ENCODE measurements at regions not wholly inside any gene's neighbourhood (a gene's known extent, or its start where the extent isn't known, plus 50 kb on each side); places are given as distances from the start of the nearest gene placed in this dataset.

GRCh38 chr15:70293591-70294470, 196.1 kb upstream of the TLE3 start:
- no peak for DNase-seq

- DNase-seq, result no peak
These were observed 195.4 kb upstream of the TLE3 start for GRCh38 chr15:70293138-70293537.

- DNase-seq, result no peak
These were observed 194.5 kb upstream of the TLE3 start for GRCh38 chr15:70292076-70292760.

- DNase-seq, result no peak
These were observed 193.8 kb upstream of the TLE3 start for GRCh38 chr15:70291305-70292075.

- no peak for DNase-seq
These were observed 193.0 kb upstream of the TLE3 start for GRCh38 chr15:70290708-70291107.

- DNase-seq, result no peak
These were observed 191.7 kb upstream of the TLE3 start for GRCh38 chr15:70289191-70289955.

- DNase-seq, result no peak
These were observed 188.5 kb upstream of the TLE3 start for GRCh38 chr15:70286113-70286806.

- DNase-seq, result no peak
These were observed 186.9 kb upstream of the TLE3 start for GRCh38 chr15:70284438-70285214.

GRCh38 chr15:70283511-70283910, 185.8 kb upstream of the TLE3 start:
- no peak for DNase-seq

- no peak for DNase-seq
These were observed 184.1 kb upstream of the TLE3 start for GRCh38 chr15:70281811-70282307.

GRCh38 chr15:70281261-70281810, 183.6 kb upstream of the TLE3 start:
- DNase-seq, result no peak

- DNase-seq, result no peak
These were observed 183.1 kb upstream of the TLE3 start for GRCh38 chr15:70280781-70281180.

- DNase-seq, result no peak
These were observed 181.4 kb upstream of the TLE3 start for GRCh38 chr15:70279096-70279495.

- DNase-seq, result no peak
These were observed 180.9 kb upstream of the TLE3 start for GRCh38 chr15:70278644-70279043.

GRCh38 chr15:70277556-70277955, 179.8 kb upstream of the TLE3 start:
- DNase-seq, result no peak

- DNase-seq, result no peak
These were observed 178.7 kb upstream of the TLE3 start for GRCh38 chr15:70276401-70276800.

- DNase-seq, result no peak
These were observed 177.9 kb upstream of the TLE3 start for GRCh38 chr15:70275461-70276138.

- DNase-seq, result no peak
These were observed 177.2 kb upstream of the TLE3 start for GRCh38 chr15:70274908-70275307.

- no peak for DNase-seq
These were observed 176.7 kb upstream of the TLE3 start for GRCh38 chr15:70274255-70274880.

GRCh38 chr15:70273808-70274207, 176.1 kb upstream of the TLE3 start:
- no peak for DNase-seq

All from midbrain (tissue), 1 donor.